Cardiac fibroblast (primary cell): ENCODE measurements at regions not wholly inside any gene's neighbourhood (a gene's known extent, or its start where the extent isn't known, plus 50 kb on each side); places are given as distances from the start of the nearest gene placed in this dataset.

Experiments used
- DNase-seq, 2 donors: peaks; one replicate each; pipeline versions ENCODE4 v3.0.0 to v3.0.0-alpha.2; 2010; ENCODE audit warnings: low read depth in 2 of 2
- H3K4me3 ChIP-seq, 2 donors: replicated peaks in 1 of 2; 1 replicate in 1 of 2; 2 replicates in 1 of 2; pipeline ENCODE4 v1.5.1; 2011; ENCODE audit warnings: low read depth in 2 of 2, low read length in 2 of 2, mild to moderate bottlenecking in 2 of 2, moderate library complexity in 1 of 2
- CTCF ChIP-seq: IDR thresholded peaks from one replicate; pipeline ENCODE4 v1.5.1; 2011; ENCODE audit warnings: low read depth, mild to moderate bottlenecking, low read length, inconsistent platforms

DNA sequence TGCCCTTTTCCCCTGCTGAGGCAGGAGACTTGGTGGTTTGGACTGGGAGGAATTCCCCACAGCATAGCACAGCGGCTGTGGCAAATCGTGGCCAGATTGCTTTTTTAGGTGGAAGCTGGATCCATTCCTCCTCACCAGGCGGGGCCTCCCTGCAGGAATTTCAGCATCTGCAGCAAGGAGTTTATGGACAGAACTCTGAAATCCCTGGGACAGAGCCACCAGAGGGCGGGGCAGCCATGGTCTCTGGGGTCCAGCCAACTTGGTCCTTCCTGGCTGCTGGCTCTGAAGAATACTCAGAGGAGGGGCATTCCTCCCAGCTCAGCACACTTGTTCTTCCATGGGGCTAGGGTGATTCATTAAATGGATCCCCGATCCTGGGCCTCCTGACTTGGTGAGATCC, 794.3 kb downstream of the SH3BGRL start:
- no peak for TF ChIP-seq CTCF
- H3K4me3 ChIP-seq: no peak overlapping the region
- DNase-seq: no peak

GRCh38 chrX:82029571-82030218, 827.8 kb downstream of the SH3BGRL start:
- no peak overlapping the region for H3K4me3 ChIP-seq
- DNase-seq: no peak
- TF ChIP-seq CTCF: no peak

DNA sequence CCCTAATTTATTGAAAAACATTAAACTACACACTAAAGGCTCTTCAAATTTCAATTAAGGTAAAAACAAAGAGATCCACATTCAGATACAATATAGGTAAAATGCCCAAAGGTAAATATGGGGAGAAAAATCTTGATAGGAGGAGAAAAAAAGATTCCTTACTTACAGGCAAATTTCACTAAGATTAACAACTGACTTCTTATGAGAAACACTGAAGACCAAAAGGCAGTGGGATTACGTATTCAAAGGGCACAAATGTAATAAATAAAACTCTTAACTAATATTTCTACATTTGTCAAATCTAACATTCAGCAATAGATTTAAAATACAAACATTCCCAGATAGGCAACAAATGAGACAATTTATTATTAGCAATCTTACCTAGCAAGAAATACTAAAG, 829.3 kb downstream of the SH3BGRL start:
- DNase-seq: no peak
- no peak for TF ChIP-seq CTCF
- no peak overlapping the region for H3K4me3 ChIP-seq

- TF ChIP-seq CTCF: no peak
- H3K4me3 ChIP-seq: no peak overlapping the region
- DNase-seq: no peak
Observed at GRCh38 chrX:82038793-82039192, 836.9 kb downstream of the SH3BGRL start.

- no peak for TF ChIP-seq CTCF
Observed at GRCh38 chrX:82041034-82041433, 839.1 kb downstream of the SH3BGRL start.

DNA sequence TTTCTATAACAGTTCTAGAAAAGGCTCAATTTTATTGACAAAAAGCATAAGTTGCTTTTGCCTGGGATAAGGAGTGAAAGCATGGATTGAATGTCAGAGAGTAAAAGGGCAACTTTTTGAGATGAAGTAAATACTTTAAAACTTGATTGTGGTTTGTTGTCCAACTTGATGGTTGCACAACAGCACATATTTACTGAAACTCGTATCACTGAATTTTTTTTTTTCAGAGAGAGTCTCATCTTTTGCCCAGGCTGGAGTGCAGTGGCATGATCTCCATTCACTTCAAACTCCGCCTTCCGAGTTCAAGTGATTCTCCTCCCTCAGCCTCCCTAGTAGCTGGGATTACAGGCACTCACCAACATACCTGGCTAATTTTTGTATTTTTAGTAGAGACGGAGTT, 856.8 kb downstream of the SH3BGRL start:
- no peak overlapping the region for H3K4me3 ChIP-seq
- DNase-seq: no peak
- TF ChIP-seq CTCF: no peak

More at GRCh38 chrX:82041034-82041433, 839.1 kb downstream of the SH3BGRL start:
- no peak for DNase-seq
- no peak overlapping the region for H3K4me3 ChIP-seq

GRCh38 chrX:82070948-82071347, 869.0 kb downstream of the SH3BGRL start:
- H3K4me3 ChIP-seq: no peak overlapping the region
- no peak for DNase-seq
- TF ChIP-seq CTCF: no peak
